ENCODE measurements at regions not wholly inside any gene's neighbourhood (a gene's known extent, or its start where the extent isn't known, plus 50 kb on each side); places are given as distances from the start of the nearest gene placed in this dataset.
"Not testable (repeated sequence)": the region's sequence is repeated elsewhere in the genome, so short reads cannot be mapped to it uniquely, and the experiment has no call there.

- DNase-seq (ENCODE audit: extremely low spot score), result no peak
- TF ChIP-seq POLR2A (IDR thresholded peaks at IDR 0.05; ENCODE audit: low read depth) (no peak), EP300 (IDR thresholded peaks at IDR 0.05) (no peak), CTCF (IDR thresholded peaks at IDR 0.05) (no peak), POLR2AphosphoS5 (IDR thresholded peaks at IDR 0.05) (no peak)
- WGBS, result 67% methylated on average over 2 of the region's 2 CpGs
- Histone ChIP-seq H3K36me3 (no peaks in the 10 kb centered on the region), H3K9me3 (peaks cover 0 to 16% (median 11%) of the 10 kb centered on the region in 4 donors), H3K27ac (replicated peaks in 1 of 4) (no peak overlapping the region), H3K27me3 (no peaks in the 10 kb centered on the region), H3K4me3 (no peak overlapping the region), H3K4me1 (no peaks in the 10 kb centered on the region)
- intact Hi-C loops (cut with DNase I), result no loop called here
These were observed 512.7 kb downstream of the IRS1 start for GRCh38 chr2:226286916-226287315.

- no peak overlapping the region for H3K27ac ChIP-seq (replicated peaks in 1 of 4)
- no peak for TF ChIP-seq CTCF (IDR thresholded peaks at IDR 0.05)
- TF ChIP-seq POLR2AphosphoS5 (IDR thresholded peaks at IDR 0.05), result no peak
- H3K9me3 ChIP-seq, result no peaks in the 10 kb centered on the region
- H3K36me3 ChIP-seq, result no peaks in the 10 kb centered on the region
- no peak for DNase-seq (ENCODE audit: extremely low spot score)
- intact Hi-C loops (cut with DNase I), result no loop called here
- no peaks in the 10 kb centered on the region for H3K4me1 ChIP-seq
- 72% methylated on average over 2 of the region's 2 CpGs for WGBS
- no peak overlapping the region for H3K4me3 ChIP-seq
- H3K27me3 ChIP-seq, result no peaks in the 10 kb centered on the region
These were observed 515.8 kb downstream of the IRS1 start for GRCh38 chr2:226283796-226284195.

GRCh38 chr2:226282151-226282550 lies 517.5 kb downstream of the IRS1 start:
- no peak for DNase-seq (ENCODE audit: extremely low spot score)
- Histone ChIP-seq H3K27me3 (no peaks in the 10 kb centered on the region), H3K27ac (replicated peaks in 1 of 4) (no peak overlapping the region), H3K4me1 (no peaks in the 10 kb centered on the region), H3K36me3 (no peaks in the 10 kb centered on the region), H3K9me3 (no peaks in the 10 kb centered on the region), H3K4me3 (no peak overlapping the region)
- 82% methylated on average over 1 of the region's 1 CpG for WGBS
- intact Hi-C loops (cut with DNase I), result no loop called here
- TF ChIP-seq EP300 (IDR thresholded peaks at IDR 0.05) (no peak), POLR2AphosphoS5 (IDR thresholded peaks at IDR 0.05) (no peak), CTCF (IDR thresholded peaks at IDR 0.05) (no peak), POLR2A (IDR thresholded peaks at IDR 0.05; ENCODE audit: low read depth) (no peak)

- H3K9me3 ChIP-seq; H3K4me1 ChIP-seq; H3K27ac ChIP-seq (replicated peaks in 1 of 4); H3K36me3 ChIP-seq; H3K27me3 ChIP-seq; intact Hi-C loops (cut with DNase I); DNase-seq (ENCODE audit: extremely low spot score); H3K4me3 ChIP-seq: not testable (repeated sequence)
- WGBS, result 90% methylated on average over 2 of the region's 2 CpGs
These were observed 519.5 kb downstream of the IRS1 start for GRCh38 chr2:226280136-226280535.

GRCh38 chr2:226275215-226275614 lies 524.4 kb downstream of the IRS1 start:
- Histone ChIP-seq H3K36me3 (no peaks in the 10 kb centered on the region), H3K27me3 (no peaks in the 10 kb centered on the region), H3K27ac (replicated peaks in 1 of 4) (no peak overlapping the region), H3K4me3 (no peak overlapping the region), H3K9me3 (no peaks in the 10 kb centered on the region), H3K4me1 (no peaks in the 10 kb centered on the region)
- WGBS, result 24% methylated on average over 1 of the region's 1 CpG
- intact Hi-C loops (cut with DNase I), result no loop called here
- DNase-seq (ENCODE audit: extremely low spot score), result no peak
- no peak for TF ChIP-seq POLR2AphosphoS5 (IDR thresholded peaks at IDR 0.05)
- no peak for TF ChIP-seq CTCF (IDR thresholded peaks at IDR 0.05)
- no peak for TF ChIP-seq POLR2A (IDR thresholded peaks at IDR 0.05; ENCODE audit: low read depth)
- no peak for TF ChIP-seq EP300 (IDR thresholded peaks at IDR 0.05)

All from esophagus muscularis mucosa (tissue), 4 donors.